K562 (cell line): ENCODE measurements at regions not wholly inside any gene's neighbourhood (a gene's known extent, or its start where the extent isn't known, plus 50 kb on each side); places are given as distances from the start of the nearest gene placed in this dataset.
A peak's percentile ranks its signal among the peaks of the same experiment; 100 is the strongest.

ENCODE experiments used
- ATAC-seq: fragments of 200-7000 bp; cut with Tn5 transposase; 3 replicates; pipeline ENCODE4 v1.9.1; 2020; ENCODE audit warnings: moderate library complexity
- BruUV-seq: library from RNA; stranded (reverse); fragments of 400-500 nt; replicated peaks from 2 replicates; lab custom pipeline; 2021; lab: Mats Ljungman, UMichigan
- CTCF ChIA-PET: fragments of 300-600 bp; formaldehyde crosslinking; extraction: SDS; loops from one replicate; lab custom pipeline; 2021; ENCODE audit warnings: low intra/inter-chr PET ratio; lab: Yijun Ruan, JAX
- POLR2A ChIA-PET: fragments of 300-600, 350-650 bp; sonication (Branson Sonifier 250); formaldehyde crosslinking; extraction: SDS; loops from one replicate; lab custom pipeline; 2021; ENCODE audit warnings: antibody characterized with exemption, inconsistent platforms; lab: Yijun Ruan, JAX
- DNase-seq, 4 experiments: peaks; one replicate each; pipeline versions ENCODE4 v3.0.0 to v3.0.0-alpha.2; 2011 to 2018; ENCODE audit warnings: low spot score in 3 of 4, mixed read lengths in 3 of 4; ENCODE audit errors: extremely low read depth in 1 of 4
- FAIRE-seq: peaks from 2 replicates; lab custom pipeline; 2011; peaks lifted over from hg19 to GRCh38; lab: Jason Lieb, UNC
- H2AFZ ChIP-seq: 2 replicates; pipeline ENCODE4 v1.6.0; 2011; ENCODE audit warnings: low read depth, low read length, control low read depth, inconsistent platforms
- H3K27ac ChIP-seq: fragments of 200-600 bp; 3 replicates; pipeline ENCODE4 v1.8.0; 2011; ENCODE audit warnings: low read depth, mild to moderate bottlenecking, control low read depth, inconsistent platforms, low read length, moderate library complexity, mixed read lengths; ENCODE audit errors: extremely low read depth
- H3K27me3 ChIP-seq, 2 experiments: fragments of 300-600 bp in 1 of 2; 2 replicates in 1 of 2; 3 replicates in 1 of 2; pipeline versions ENCODE4 v1.6.0 to v1.8.0; 2011; ENCODE audit warnings: inconsistent platforms in 2 of 2, low read length in 2 of 2, mild to moderate bottlenecking in 1 of 2, mixed read lengths in 1 of 2, moderate library complexity in 1 of 2; ENCODE audit not compliant: control insufficient read depth in 2 of 2, insufficient read depth in 2 of 2
- H3K36me3 ChIP-seq: fragments of 300-600 bp; 3 replicates; pipeline ENCODE4 v1.8.0; 2011; ENCODE audit warnings: mild to moderate bottlenecking, low read length, inconsistent platforms; ENCODE audit not compliant: control insufficient read depth, insufficient read depth
- H3K4me1 ChIP-seq, 2 experiments: fragments of 200-600 bp in 1 of 2; replicated peaks in 1 of 2; 2 replicates in 1 of 2; 3 replicates in 1 of 2; pipeline versions ENCODE4 v1.5.1 to v1.8.0; 2011; ENCODE audit warnings: inconsistent platforms in 2 of 2, low read length in 2 of 2, mild to moderate bottlenecking in 1 of 2, mixed read lengths in 1 of 2, moderate library complexity in 1 of 2; ENCODE audit not compliant: control insufficient read depth in 2 of 2, insufficient read depth in 2 of 2
- H3K4me2 ChIP-seq: 2 replicates; pipeline ENCODE4 v1.6.1; 2011; ENCODE audit warnings: low read length, control low read depth, inconsistent platforms, mixed read lengths; ENCODE audit not compliant: insufficient read depth
- H3K4me3 ChIP-seq: fragments of 200-600 bp; sonication (generic), shearing (Covaris generic); 2 replicates; pipeline ENCODE4 v1.5.1; 2016; ENCODE audit warnings: control low read depth, inconsistent platforms
- H3K79me2 ChIP-seq: fragments of 200-600 bp; 3 replicates; pipeline ENCODE4 v1.8.0; 2011; ENCODE audit warnings: low read length, inconsistent platforms; ENCODE audit not compliant: control insufficient read depth, insufficient read depth
- H3K9ac ChIP-seq, 2 experiments: 2 replicates each; pipeline versions ENCODE4 v1.6.0 to v1.6.1; 2011; ENCODE audit warnings: low read depth in 2 of 2, low read length in 2 of 2, control low read depth in 1 of 2, inconsistent platforms in 1 of 2, mild to moderate bottlenecking in 1 of 2, mixed read lengths in 1 of 2; ENCODE audit not compliant: insufficient read depth in 1 of 2
- H3K9me1 ChIP-seq: one replicate; pipeline ENCODE4 v1.6.0; 2011; ENCODE audit warnings: inconsistent platforms, mild to moderate bottlenecking, low read length, moderate library complexity; ENCODE audit not compliant: control insufficient read depth, insufficient read depth
- H3K9me3 ChIP-seq: replicated peaks from 2 replicates; pipeline ENCODE4 v1.5.1; 2011; ENCODE audit warnings: low read depth, low read length, inconsistent platforms; ENCODE audit not compliant: control insufficient read depth, insufficient read depth
- H4K20me1 ChIP-seq: replicated peaks from 2 replicates; pipeline ENCODE4 v1.6.1; 2011; ENCODE audit warnings: low read length, inconsistent platforms, mixed read lengths; ENCODE audit not compliant: control insufficient read depth, insufficient read depth
- NFE2 ChIP-seq: IDR thresholded peaks from 2 replicates; pipeline ENCODE4 v1.6.1; 2014; ENCODE audit warnings: antibody characterized with exemption, low read depth
- ZKSCAN3 ChIP-seq: fragments of 250-450 bp; sonication (Bioruptor Pico); IDR thresholded peaks from 2 replicates; pipeline ENCODE4 v1.4.0; 2020
- WGBS: fragments of 100-300 bp; shearing (Covaris generic); methylation state at CpG from one replicate; pipeline ENCODE4 v1.1.6; 2016; ENCODE audit warnings: low coverage, mixed read lengths; ENCODE audit not compliant: insufficient coverage; ENCODE audit errors: missing lambda C conversion rate; 5-methylcytosine and 5-hydroxymethylcytosine counted together
- in situ Hi-C: fragments of 300-500 bp; cut with MboI; formaldehyde crosslinking; loops from 4 replicates; pipeline ENCODE4 v1.15.0; 2018; ENCODE audit warnings: inconsistent platforms, mixed read lengths
- intact Hi-C: fragments of 100-400 bp; cut with micrococcal nuclease; formaldehyde crosslinking; loops from 2 replicates; pipeline ENCODE4 v1.14.2; 2022
- TF ChIP-seq, protein P1 (sequence below), 2 experiments: IDR thresholded peaks in 1 of 2; conservative IDR thresholded peaks in 1 of 2; 2 replicates each; pipeline ENCODE4 v1.6.1; 2016; ENCODE audit warnings: low read depth in 2 of 2, mild to moderate bottlenecking in 1 of 2, missing compliant biosample characterization in 1 of 2, missing genetic modification characterization in 1 of 2, moderate library complexity in 1 of 2

DNA sequence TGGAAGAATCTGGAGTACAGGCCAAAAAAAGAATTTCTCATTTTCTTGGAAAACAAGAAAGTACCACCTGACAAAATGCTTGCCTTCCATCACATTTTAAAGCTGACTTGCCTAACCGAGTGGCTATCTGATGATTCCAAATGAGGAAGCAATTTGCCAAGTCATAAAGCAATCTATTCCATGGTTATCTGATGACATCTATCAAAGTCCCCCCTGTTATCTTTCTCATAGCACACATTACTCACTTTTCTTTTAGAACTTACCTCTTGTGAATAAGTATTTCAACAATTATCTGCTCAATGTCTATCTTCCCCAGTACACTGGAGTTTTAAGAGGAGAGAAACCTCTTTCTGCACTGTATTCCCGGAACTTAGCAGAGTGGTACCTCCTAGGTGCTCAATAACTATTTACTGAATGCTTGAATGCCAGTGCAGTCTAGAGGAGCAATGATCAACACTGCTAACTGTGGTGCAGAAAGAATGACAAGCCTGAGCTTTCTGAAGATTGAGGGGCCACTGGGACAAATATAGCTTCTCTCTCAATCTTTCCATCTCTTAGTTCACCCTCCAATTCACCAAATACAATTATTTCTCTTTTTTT, 186.3 kb upstream of the ATP11B start:
- ATAC-seq (no peak), FAIRE-seq (peak; percentile 61), DNase-seq (no peak)
- in situ Hi-C loops (no loop called here), intact Hi-C loops (no loop called here)
- Histone ChIP-seq H3K27me3 (peaks cover 0 to 2% of the 10 kb centered on the region in 2 experiments; a peak in 1 of 5 replicates), H3K79me2 (no peaks in the 10 kb centered on the region), H3K9ac (no peak overlapping the region), H3K4me3 (no peak overlapping the region), H4K20me1 (no peaks in the 10 kb centered on the region), H3K9me3 (no peaks in the 10 kb centered on the region), H3K4me2 (no peak overlapping the region), H2AFZ (no peak overlapping the region), H3K4me1 (no peaks in the 10 kb centered on the region), H3K9me1 (no peaks in the 10 kb centered on the region), H3K27ac (no peak overlapping the region), H3K36me3 (no peaks in the 10 kb centered on the region)
- TF ChIP-seq, protein P1, sequence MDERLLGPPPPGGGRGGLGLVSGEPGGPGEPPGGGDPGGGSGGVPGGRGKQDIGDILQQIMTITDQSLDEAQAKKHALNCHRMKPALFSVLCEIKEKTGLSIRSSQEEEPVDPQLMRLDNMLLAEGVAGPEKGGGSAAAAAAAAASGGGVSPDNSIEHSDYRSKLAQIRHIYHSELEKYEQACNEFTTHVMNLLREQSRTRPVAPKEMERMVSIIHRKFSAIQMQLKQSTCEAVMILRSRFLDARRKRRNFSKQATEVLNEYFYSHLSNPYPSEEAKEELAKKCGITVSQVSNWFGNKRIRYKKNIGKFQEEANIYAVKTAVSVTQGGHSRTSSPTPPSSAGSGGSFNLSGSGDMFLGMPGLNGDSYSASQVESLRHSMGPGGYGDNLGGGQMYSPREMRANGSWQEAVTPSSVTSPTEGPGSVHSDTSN (CRISPR knock-in tag; IDR thresholded peaks at IDR 0.05; ENCODE audit: low read depth), result no peak
- TF ChIP-seq, protein P1 (tag; conservative IDR thresholded peaks at IDR 0.05; ENCODE audit: low read depth), result peak; percentile 26; the same call in 1 of the 2 replicates
- TF ChIP-seq NFE2 (peak; percentile 45; the same call in 1 of the 2 replicates), ZKSCAN3 (CRISPR knock-in tag) (no peak)
- CTCF ChIA-PET, result no interaction called here
- 6% methylated on average over 2 of the region's 2 CpGs for WGBS
- BruUV-seq, result no TSS peak
- POLR2A ChIA-PET, result no interaction called here
